ENCODE measurements at regions not wholly inside any gene's neighbourhood (a gene's known extent, or its start where the extent isn't known, plus 50 kb on each side); places are given as distances from the start of the nearest gene placed in this dataset.

DNA sequence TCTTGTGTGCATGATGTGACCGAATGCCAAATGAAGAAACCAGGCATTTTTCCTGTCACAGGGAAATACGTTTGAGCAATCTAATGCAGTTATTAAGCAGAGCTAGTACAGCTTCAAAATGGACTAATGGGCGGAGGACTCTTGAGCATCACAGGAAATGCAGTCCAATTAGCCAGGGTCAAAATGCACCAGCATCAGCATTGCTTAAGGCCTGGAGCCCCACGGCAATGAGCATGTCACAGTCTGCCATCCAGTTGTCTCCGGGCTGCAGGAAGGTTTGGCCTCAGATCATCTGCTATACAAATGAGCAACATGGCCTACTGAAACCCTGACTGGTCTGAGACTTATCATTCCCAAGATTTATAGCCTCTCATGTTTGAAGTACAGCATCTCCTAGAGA lies 652.1 kb upstream of the SLC35B3 start:
- H3K4me1 Mint-ChIP-seq = no peaks in the 10 kb centered on the region
- no peaks in the 10 kb centered on the region for H3K27me3 Mint-ChIP-seq (ENCODE audit: low read depth)
- no peak overlapping the region for H3K27ac Mint-ChIP-seq
- H3K4me3 Mint-ChIP-seq = no peak overlapping the region
- no peaks in the 10 kb centered on the region for H3K36me3 Mint-ChIP-seq (ENCODE audit: low read depth)
- TF ChIP-seq, protein P1, sequence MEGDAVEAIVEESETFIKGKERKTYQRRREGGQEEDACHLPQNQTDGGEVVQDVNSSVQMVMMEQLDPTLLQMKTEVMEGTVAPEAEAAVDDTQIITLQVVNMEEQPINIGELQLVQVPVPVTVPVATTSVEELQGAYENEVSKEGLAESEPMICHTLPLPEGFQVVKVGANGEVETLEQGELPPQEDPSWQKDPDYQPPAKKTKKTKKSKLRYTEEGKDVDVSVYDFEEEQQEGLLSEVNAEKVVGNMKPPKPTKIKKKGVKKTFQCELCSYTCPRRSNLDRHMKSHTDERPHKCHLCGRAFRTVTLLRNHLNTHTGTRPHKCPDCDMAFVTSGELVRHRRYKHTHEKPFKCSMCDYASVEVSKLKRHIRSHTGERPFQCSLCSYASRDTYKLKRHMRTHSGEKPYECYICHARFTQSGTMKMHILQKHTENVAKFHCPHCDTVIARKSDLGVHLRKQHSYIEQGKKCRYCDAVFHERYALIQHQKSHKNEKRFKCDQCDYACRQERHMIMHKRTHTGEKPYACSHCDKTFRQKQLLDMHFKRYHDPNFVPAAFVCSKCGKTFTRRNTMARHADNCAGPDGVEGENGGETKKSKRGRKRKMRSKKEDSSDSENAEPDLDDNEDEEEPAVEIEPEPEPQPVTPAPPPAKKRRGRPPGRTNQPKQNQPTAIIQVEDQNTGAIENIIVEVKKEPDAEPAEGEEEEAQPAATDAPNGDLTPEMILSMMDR (IDR thresholded peaks at IDR 0.05; ENCODE audit: unreplicated experiment in 3 of 3) = no peak
- no peaks in the 10 kb centered on the region for H3K9me3 Mint-ChIP-seq

DNA sequence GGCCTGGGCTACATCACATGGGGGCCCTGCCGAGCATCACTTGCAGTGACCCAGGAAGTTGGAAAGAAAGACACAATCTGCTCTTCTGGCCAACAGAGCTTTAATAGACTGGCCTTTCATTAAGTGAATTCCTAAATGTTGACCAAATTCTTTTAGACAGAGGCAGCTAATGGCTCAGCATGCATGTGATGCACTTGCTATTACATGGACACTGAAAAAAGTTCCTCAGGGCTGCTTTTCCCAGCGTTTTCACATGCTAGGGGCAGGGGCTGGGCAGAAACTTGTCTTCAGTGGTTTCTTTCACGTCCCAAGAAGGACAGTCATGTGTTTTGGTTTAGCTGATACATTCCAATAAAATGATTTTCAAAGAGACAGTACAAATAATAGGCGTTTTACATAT lies 651.0 kb upstream of the SLC35B3 start:
- Mint-ChIP-seq H3K27me3 (ENCODE audit: low read depth) (no peaks in the 10 kb centered on the region), H3K4me3 (no peak overlapping the region), H3K4me1 (no peaks in the 10 kb centered on the region), H3K36me3 (ENCODE audit: low read depth) (no peaks in the 10 kb centered on the region), H3K9me3 (no peaks in the 10 kb centered on the region), H3K27ac (no peak overlapping the region)
- TF ChIP-seq, protein P1 (IDR thresholded peaks at IDR 0.05; ENCODE audit: unreplicated experiment in 3 of 3) = no peak

DNA sequence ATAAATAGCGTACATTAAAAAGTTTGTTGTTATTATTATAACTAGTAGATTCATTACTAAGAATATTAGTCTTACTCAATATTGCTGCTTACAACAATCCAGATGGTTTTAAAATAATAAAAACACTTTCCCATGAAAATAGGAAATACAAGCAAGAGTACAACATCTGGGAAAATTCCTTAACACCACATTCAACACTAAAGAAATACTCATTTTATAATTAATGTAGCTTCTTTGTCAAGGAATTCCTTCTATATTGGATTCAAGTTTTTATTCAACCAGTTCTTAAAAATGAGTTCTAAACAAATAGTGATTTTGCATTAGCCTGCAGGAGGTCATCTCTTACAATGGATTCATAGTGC lies 650.3 kb upstream of the SLC35B3 start:
- H3K27me3 Mint-ChIP-seq (ENCODE audit: low read depth) = no peaks in the 10 kb centered on the region
- H3K27ac Mint-ChIP-seq = no peak overlapping the region
- no peaks in the 10 kb centered on the region for H3K4me1 Mint-ChIP-seq
- TF ChIP-seq, protein P1 (IDR thresholded peaks at IDR 0.05; ENCODE audit: unreplicated experiment in 3 of 3) = no peak
- H3K9me3 Mint-ChIP-seq = no peaks in the 10 kb centered on the region
- no peaks in the 10 kb centered on the region for H3K36me3 Mint-ChIP-seq (ENCODE audit: low read depth)
- H3K4me3 Mint-ChIP-seq = no peak overlapping the region

DNA sequence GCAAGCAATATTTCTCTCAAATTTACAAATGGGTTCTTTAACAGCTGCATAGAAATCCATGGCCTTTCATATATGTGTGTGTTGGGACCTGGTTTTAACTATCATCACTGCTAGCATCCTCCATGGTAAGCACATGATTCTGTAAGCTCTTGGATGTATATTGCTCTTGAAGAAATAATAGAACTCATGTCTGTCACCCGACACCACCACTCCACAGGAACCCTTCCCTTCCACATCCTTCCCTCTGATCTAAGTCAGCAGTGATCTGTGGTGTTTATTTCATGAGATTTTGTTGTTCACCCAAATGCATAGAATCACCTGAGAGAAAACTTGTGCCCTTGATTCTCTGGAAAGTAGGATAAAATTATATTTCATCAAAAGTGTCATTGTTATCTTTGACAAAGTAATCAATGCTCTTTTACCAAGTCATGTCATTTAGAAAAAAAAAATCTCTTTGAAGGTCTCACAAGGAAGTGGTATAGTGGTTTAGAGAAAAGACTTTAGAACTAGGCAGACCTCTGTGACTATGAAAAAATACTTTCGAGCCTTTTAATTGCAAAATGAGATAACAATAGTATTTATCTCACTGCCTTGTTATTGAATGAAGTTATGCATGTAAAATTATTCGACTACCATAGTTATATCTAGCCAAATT lies 649.8 kb upstream of the SLC35B3 start:
- Mint-ChIP-seq H3K4me3 (no peak overlapping the region), H3K9me3 (no peaks in the 10 kb centered on the region), H3K27me3 (ENCODE audit: low read depth) (no peaks in the 10 kb centered on the region), H3K27ac (no peak overlapping the region), H3K36me3 (ENCODE audit: low read depth) (no peaks in the 10 kb centered on the region), H3K4me1 (no peaks in the 10 kb centered on the region)
- TF ChIP-seq, protein P1 (IDR thresholded peaks at IDR 0.05; ENCODE audit: unreplicated experiment in 3 of 3) = no peak

DNA sequence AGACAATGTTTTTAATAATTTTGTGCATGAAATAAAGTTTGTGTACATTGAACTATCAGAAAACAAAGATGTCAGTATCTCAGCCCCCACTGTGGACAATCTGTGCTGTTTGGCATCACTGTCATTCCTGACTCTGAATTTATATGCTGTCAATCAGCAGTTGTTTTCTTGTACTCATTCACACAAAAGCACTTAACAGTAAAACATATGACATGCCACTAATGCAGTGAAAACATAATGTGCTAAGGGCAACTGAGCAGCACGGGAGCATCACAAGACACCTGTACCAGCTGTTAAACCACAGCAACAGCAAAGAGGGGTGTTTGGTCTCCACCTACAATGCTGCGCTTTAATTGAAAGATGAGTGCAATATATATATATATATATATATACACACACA lies 647.8 kb upstream of the SLC35B3 start:
- H3K4me3 Mint-ChIP-seq = no peak overlapping the region
- H3K27ac Mint-ChIP-seq = no peak overlapping the region
- no peaks in the 10 kb centered on the region for H3K9me3 Mint-ChIP-seq
- H3K4me1 Mint-ChIP-seq = peaks cover 4% of the 10 kb centered on the region
- H3K27me3 Mint-ChIP-seq (ENCODE audit: low read depth) = no peaks in the 10 kb centered on the region
- H3K36me3 Mint-ChIP-seq (ENCODE audit: low read depth) = no peaks in the 10 kb centered on the region
- TF ChIP-seq, protein P1 (IDR thresholded peaks at IDR 0.05; ENCODE audit: unreplicated experiment in 3 of 3) = no peak

DNA sequence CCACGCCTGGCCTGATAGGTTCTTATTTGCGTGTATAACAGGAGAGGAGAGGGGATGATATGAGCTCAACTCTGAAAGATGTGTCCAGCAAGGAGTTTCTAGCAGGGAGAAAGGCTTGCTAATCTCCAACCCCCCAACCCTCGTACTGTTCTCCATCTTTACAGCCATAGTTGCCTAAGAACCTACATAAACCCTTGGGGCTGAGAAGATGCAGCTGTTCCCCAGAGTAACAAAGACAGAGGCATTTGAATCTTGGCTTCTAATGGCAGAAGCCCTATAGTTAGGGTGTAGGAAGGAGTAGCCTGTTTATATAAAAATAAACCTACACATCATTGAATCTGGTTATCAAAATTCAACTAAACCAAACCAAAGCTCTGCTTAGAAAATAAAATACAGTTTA lies 631.4 kb upstream of the SLC35B3 start:
- no peak overlapping the region for H3K27ac Mint-ChIP-seq
- H3K27me3 Mint-ChIP-seq (ENCODE audit: low read depth) = peaks cover 3% of the 10 kb centered on the region
- peaks cover 7% of the 10 kb centered on the region for H3K4me1 Mint-ChIP-seq
- no peaks in the 10 kb centered on the region for H3K36me3 Mint-ChIP-seq (ENCODE audit: low read depth)
- TF ChIP-seq, protein P1 (IDR thresholded peaks at IDR 0.05; ENCODE audit: unreplicated experiment in 3 of 3) = no peak
- H3K9me3 Mint-ChIP-seq = peaks cover 6% of the 10 kb centered on the region
- no peak overlapping the region for H3K4me3 Mint-ChIP-seq

Measured in nephron (organoid).